ENCODE measurements at regions not wholly inside any gene's neighbourhood (a gene's known extent, or its start where the extent isn't known, plus 50 kb on each side); places are given as distances from the start of the nearest gene placed in this dataset.

DNA sequence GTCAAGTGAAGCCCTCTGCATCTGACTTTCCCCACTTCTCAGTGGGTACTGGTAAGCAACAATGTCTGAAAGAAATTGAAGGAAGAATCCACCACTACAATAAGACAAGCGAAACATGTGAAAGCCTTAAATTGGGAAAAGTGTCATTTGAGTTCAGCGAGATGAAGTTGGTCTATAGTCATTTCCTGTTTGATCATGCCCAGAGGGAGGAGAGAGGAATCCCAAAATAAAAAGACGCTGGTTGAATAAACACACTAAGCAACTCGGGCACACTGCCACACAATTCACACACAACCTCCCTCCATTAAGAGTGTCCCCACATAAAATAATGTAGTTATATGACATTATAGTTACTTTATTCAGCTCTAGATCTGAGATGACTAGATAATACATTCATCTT lies 166.1 kb downstream of the CBLN2 start:
- TF ChIP-seq, protein P1, sequence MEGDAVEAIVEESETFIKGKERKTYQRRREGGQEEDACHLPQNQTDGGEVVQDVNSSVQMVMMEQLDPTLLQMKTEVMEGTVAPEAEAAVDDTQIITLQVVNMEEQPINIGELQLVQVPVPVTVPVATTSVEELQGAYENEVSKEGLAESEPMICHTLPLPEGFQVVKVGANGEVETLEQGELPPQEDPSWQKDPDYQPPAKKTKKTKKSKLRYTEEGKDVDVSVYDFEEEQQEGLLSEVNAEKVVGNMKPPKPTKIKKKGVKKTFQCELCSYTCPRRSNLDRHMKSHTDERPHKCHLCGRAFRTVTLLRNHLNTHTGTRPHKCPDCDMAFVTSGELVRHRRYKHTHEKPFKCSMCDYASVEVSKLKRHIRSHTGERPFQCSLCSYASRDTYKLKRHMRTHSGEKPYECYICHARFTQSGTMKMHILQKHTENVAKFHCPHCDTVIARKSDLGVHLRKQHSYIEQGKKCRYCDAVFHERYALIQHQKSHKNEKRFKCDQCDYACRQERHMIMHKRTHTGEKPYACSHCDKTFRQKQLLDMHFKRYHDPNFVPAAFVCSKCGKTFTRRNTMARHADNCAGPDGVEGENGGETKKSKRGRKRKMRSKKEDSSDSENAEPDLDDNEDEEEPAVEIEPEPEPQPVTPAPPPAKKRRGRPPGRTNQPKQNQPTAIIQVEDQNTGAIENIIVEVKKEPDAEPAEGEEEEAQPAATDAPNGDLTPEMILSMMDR (optimal IDR thresholded peaks at IDR 0.05 in 1 of 3, IDR thresholded peaks at IDR 0.05 in 1 of 3, conservative IDR thresholded peaks at IDR 0.05 in 1 of 3; ENCODE audit: extremely low read depth in 1 of 3, insufficient read depth in 2 of 3, low read length in 3 of 3): no peak
- TF ChIP-seq EZH2 (IDR thresholded peaks at IDR 0.05; ENCODE audit: low read length): no peak
